GM21825 (cell line): ENCODE measurements at regions not wholly inside any gene's neighbourhood (a gene's known extent, or its start where the extent isn't known, plus 50 kb on each side); places are given as distances from the start of the nearest gene placed in this dataset.

ENCODE experiments used
- ATAC-seq: cut with Tn5 transposase; IDR thresholded peaks from one replicate; pipeline ENCODE4 v1.9.1; 2021; ENCODE audit warnings: mild to moderate bottlenecking, moderate library complexity; ENCODE audit not compliant: unreplicated experiment

GRCh38 chr4:138702190-138702824 lies 313.3 kb upstream of the NOCT start:
- ATAC-seq = no peak

GRCh38 chr4:138698641-138699040 lies 316.9 kb upstream of the NOCT start:
- no peak for ATAC-seq

- ATAC-seq = no peak
These were observed 317.7 kb upstream of the NOCT start for GRCh38 chr4:138697851-138698250.

- no peak for ATAC-seq
These were observed 318.8 kb upstream of the NOCT start for GRCh38 chr4:138696771-138697170.

GRCh38 chr4:138696058-138696457 lies 319.5 kb upstream of the NOCT start:
- no peak for ATAC-seq

- ATAC-seq = no peak
These were observed 322.1 kb upstream of the NOCT start for GRCh38 chr4:138693526-138693925.

GRCh38 chr4:138692411-138692810 lies 323.2 kb upstream of the NOCT start:
- ATAC-seq = no peak

GRCh38 chr4:138689593-138689992 lies 326.0 kb upstream of the NOCT start:
- ATAC-seq = no peak

GRCh38 chr4:138689187-138689586 lies 326.4 kb upstream of the NOCT start:
- ATAC-seq = no peak

GRCh38 chr4:138688408-138689085 lies 327.0 kb upstream of the NOCT start:
- no peak for ATAC-seq

- ATAC-seq = no peak
These were observed 329.3 kb upstream of the NOCT start for GRCh38 chr4:138686106-138686835.

- no peak for ATAC-seq
These were observed 330.3 kb upstream of the NOCT start for GRCh38 chr4:138685316-138685715.

GRCh38 chr4:138680989-138681604 lies 334.5 kb upstream of the NOCT start:
- ATAC-seq = peak; percentile 91

- ATAC-seq = no peak
These were observed 335.3 kb upstream of the NOCT start for GRCh38 chr4:138680256-138680655.

- ATAC-seq = no peak
These were observed 336.4 kb upstream of the NOCT start for GRCh38 chr4:138678985-138679746.

GRCh38 chr4:138677748-138678147 lies 337.8 kb upstream of the NOCT start:
- no peak for ATAC-seq

- no peak for ATAC-seq
These were observed 338.4 kb upstream of the NOCT start for GRCh38 chr4:138677212-138677611.

GRCh38 chr4:138675685-138676084 lies 339.9 kb upstream of the NOCT start:
- no peak for ATAC-seq

- ATAC-seq = no peak
These were observed 341.4 kb upstream of the NOCT start for GRCh38 chr4:138674209-138674608.

- ATAC-seq = no peak
These were observed 342.5 kb upstream of the NOCT start for GRCh38 chr4:138673053-138673452.

- no peak for ATAC-seq
These were observed 343.1 kb upstream of the NOCT start for GRCh38 chr4:138672393-138672976.
